Stimulated activated naive CD8-positive, alpha-beta T cell treated with anti-CD3 and anti-CD28 coated beads, Interleukin-15, Interleukin-2, amounts not matched to agents 100 U/mL and 50 U/mL, for 24 hours (primary cell): ENCODE measurements at regions not wholly inside any gene's neighbourhood (a gene's known extent, or its start where the extent isn't known, plus 50 kb on each side); places are given as distances from the start of the nearest gene placed in this dataset.

Experiments used
- ATAC-seq: fragments of 150-1000 bp; cut with Tn5 transposase; one replicate; pipeline ENCODE4 v1.10.0; 2021
- DNase-seq: peaks from one replicate; pipeline ENCODE4 v3.0.0; 2021

- ATAC-seq (no peak), DNase-seq (no peak)
Measured at GRCh38 chr5:10849278-10849677, 88.2 kb upstream of the DAP start.

- DNase-seq (no peak), ATAC-seq (no peak)
Measured at GRCh38 chr5:10844016-10844415, 83.0 kb upstream of the DAP start.

GRCh38 chr5:10842823-10843222, 81.8 kb upstream of the DAP start:
- ATAC-seq (no peak), DNase-seq (no peak)

GRCh38 chr5:10839916-10840599, 79.0 kb upstream of the DAP start:
- no peak for ATAC-seq
- DNase-seq: no peak

- no peak for ATAC-seq
Measured at GRCh38 chr5:10839118-10839517, 78.1 kb upstream of the DAP start.

GRCh38 chr5:10838038-10838437, 77.0 kb upstream of the DAP start:
- DNase-seq (no peak), ATAC-seq (no peak)

More at GRCh38 chr5:10839118-10839517, 78.1 kb upstream of the DAP start:
- no peak for DNase-seq

- ATAC-seq (no peak), DNase-seq (no peak)
Measured at GRCh38 chr5:10836986-10837385, 76.0 kb upstream of the DAP start.

GRCh38 chr5:10834695-10835094, 73.7 kb upstream of the DAP start:
- no peak for ATAC-seq
- DNase-seq: no peak

- DNase-seq (no peak), ATAC-seq (no peak)
Measured at GRCh38 chr5:10832987-10833386, 72.0 kb upstream of the DAP start.

- ATAC-seq: no peak
Measured at GRCh38 chr5:10832421-10832820, 71.4 kb upstream of the DAP start.

GRCh38 chr5:10831419-10831818, 70.4 kb upstream of the DAP start:
- no peak for DNase-seq
- ATAC-seq: no peak

More at GRCh38 chr5:10832421-10832820, 71.4 kb upstream of the DAP start:
- no peak for DNase-seq

GRCh38 chr5:10828241-10828640, 67.2 kb upstream of the DAP start:
- ATAC-seq: no peak
- no peak for DNase-seq

GRCh38 chr5:10827571-10827970, 66.5 kb upstream of the DAP start:
- no peak for ATAC-seq
- DNase-seq: no peak

GRCh38 chr5:10826971-10827370, 65.9 kb upstream of the DAP start:
- ATAC-seq: no peak
- DNase-seq: no peak

GRCh38 chr5:10825897-10826644, 65.0 kb upstream of the DAP start:
- no peak for ATAC-seq
- DNase-seq: no peak

- ATAC-seq: no peak
- DNase-seq: no peak
Measured at GRCh38 chr5:10812218-10812617, 51.2 kb upstream of the DAP start.
